Sigmoid colon (tissue), 6 donors: ENCODE measurements at regions not wholly inside any gene's neighbourhood (a gene's known extent, or its start where the extent isn't known, plus 50 kb on each side); places are given as distances from the start of the nearest gene placed in this dataset.

Source experiments
- DNase-seq: peaks from one replicate; pipeline ENCODE4 v3.0.0-alpha.2; 2019
- H3K27ac ChIP-seq, 4 donors: fragments of 200-600 bp; sonication (generic); one replicate each; pipeline ENCODE4 v1.5.1; 2016 to 2019; ENCODE audit warnings: mild to moderate bottlenecking in 1 of 4
- H3K27me3 ChIP-seq, 3 donors: fragments of 200-600 bp; sonication (generic); one replicate each; pipeline ENCODE4 v1.5.1; 2019; ENCODE audit warnings: mild to moderate bottlenecking in 1 of 3
- H3K36me3 ChIP-seq, 4 donors: fragments of 200-600 bp; sonication (generic); one replicate each; pipeline ENCODE4 v1.5.1; 2016 to 2019
- H3K4me1 ChIP-seq, 4 donors: fragments of 200-600 bp; sonication (generic); one replicate each; pipeline ENCODE4 v1.5.1; 2017 to 2019
- H3K4me3 ChIP-seq, 4 donors: fragments of 200-600 bp; sonication (generic); one replicate each; pipeline ENCODE4 v1.5.1; 2017 to 2019; ENCODE audit warnings: mild to moderate bottlenecking in 2 of 4, moderate library complexity in 1 of 4
- H3K9me3 ChIP-seq, 4 donors: fragments of 200-600 bp in 3 of 4; sonication (generic) in 3 of 4; one replicate each; pipeline versions ENCODE4 v1.5.1 to v1.6.1; 2013 to 2019
- CTCF ChIP-seq, 4 experiments: fragments of 450-650 bp in 3 of 4; fragments of 200-600 bp in 1 of 4; IDR thresholded peaks; one replicate each; pipeline ENCODE4 v1.5.1; 2016 to 2019; ENCODE audit warnings: antibody characterized with exemption in 4 of 4, mild to moderate bottlenecking in 3 of 4, moderate library complexity in 2 of 4
- EP300 ChIP-seq, 4 donors: sonication (generic); formaldehyde crosslinking; IDR thresholded peaks; one replicate each; pipeline ENCODE4 v1.6.1; 2017; ENCODE audit warnings: antibody characterized with exemption in 4 of 4
- POLR2A ChIP-seq, 2 donors: fragments of 450-650 bp; IDR thresholded peaks; one replicate each; pipeline ENCODE4 v1.6.1; 2016; ENCODE audit warnings: antibody characterized with exemption in 2 of 2, mild to moderate bottlenecking in 2 of 2, moderate library complexity in 2 of 2
- POLR2AphosphoS5 ChIP-seq, 4 donors: sonication (generic); formaldehyde crosslinking; IDR thresholded peaks; one replicate each; pipeline ENCODE4 v1.6.1; 2017; ENCODE audit warnings: antibody characterized with exemption in 4 of 4
- WGBS, 2 donors: extraction: QIAGEN DNeasy Blood & Tissue Kit; methylation state at CpG; one replicate each; pipeline ENCODE4 v1.1.7; 2013; 5-methylcytosine and 5-hydroxymethylcytosine counted together
- intact Hi-C: fragments of 100-400 bp; cut with DNase I; formaldehyde crosslinking; loops from one replicate; pipeline ENCODE4 v1.15.1; 2023
- donor health status: healthy with polysubstance abuse.
- donor health status: healthy.

DNA sequence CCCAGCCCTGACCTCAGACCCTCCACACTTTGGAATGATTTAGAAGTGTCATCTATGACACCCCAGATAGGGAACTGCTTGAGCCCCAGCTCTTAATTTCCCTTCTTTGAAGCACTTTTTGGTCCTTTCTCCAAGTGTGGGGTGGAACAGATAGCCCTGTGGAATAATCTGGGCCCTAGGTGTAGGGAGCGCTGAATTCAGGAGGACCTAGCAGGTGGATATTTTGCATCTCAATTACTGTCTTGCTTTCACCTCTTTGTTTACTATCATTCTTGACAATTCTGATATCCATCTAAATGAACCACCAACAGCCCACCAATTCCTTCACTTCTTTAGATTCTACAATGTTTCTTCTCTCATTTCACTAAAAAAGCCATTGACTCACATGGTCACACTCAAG is 850.4 kb downstream of the KCNJ2 start:
- no peak for DNase-seq
- no peak overlapping the region for H3K4me3 ChIP-seq
- H3K27ac ChIP-seq = no peak overlapping the region
- H3K9me3 ChIP-seq = no peaks in the 10 kb centered on the region
- intact Hi-C loops = no loop called here
- H3K4me1 ChIP-seq = no peaks in the 10 kb centered on the region
- WGBS, 2 donors = 97 to 100% methylated on average over 1 of the region's 1 CpG
- TF ChIP-seq EP300 (IDR thresholded peaks at IDR 0.05) = no peak
- no peak for TF ChIP-seq POLR2AphosphoS5 (IDR thresholded peaks at IDR 0.05)
- no peak for TF ChIP-seq POLR2A (IDR thresholded peaks at IDR 0.05)
- no peak for TF ChIP-seq CTCF (IDR thresholded peaks at IDR 0.05)
- no peaks in the 10 kb centered on the region for H3K27me3 ChIP-seq
- H3K36me3 ChIP-seq = no peaks in the 10 kb centered on the region

DNA sequence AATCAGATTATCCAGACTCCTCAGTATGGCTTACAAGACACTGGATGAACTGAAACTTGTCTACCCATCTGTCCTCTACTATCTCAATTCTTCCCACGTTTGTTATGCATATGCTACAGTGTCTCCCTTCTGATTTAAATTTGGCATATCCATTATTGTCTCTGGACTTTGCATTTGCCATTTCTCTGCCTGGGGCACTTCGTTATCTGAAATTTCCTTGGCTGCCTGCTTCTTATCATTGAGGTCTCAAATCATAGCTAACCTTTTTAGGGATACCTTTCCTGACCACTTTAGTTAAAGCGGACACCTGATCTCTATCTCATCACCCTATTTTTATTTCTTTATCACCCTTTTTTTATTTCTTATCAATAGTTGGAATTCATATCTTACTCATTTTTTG is 853.4 kb downstream of the KCNJ2 start:
- Histone ChIP-seq H3K27ac (no peak overlapping the region), H3K4me1 (no peaks in the 10 kb centered on the region), H3K27me3 (no peaks in the 10 kb centered on the region), H3K4me3 (no peak overlapping the region), H3K36me3 (no peaks in the 10 kb centered on the region), H3K9me3 (no peaks in the 10 kb centered on the region)
- TF ChIP-seq POLR2A (IDR thresholded peaks at IDR 0.05) (no peak), EP300 (IDR thresholded peaks at IDR 0.05) (no peak), POLR2AphosphoS5 (IDR thresholded peaks at IDR 0.05) (no peak), CTCF (IDR thresholded peaks at IDR 0.05) (no peak)
- DNase-seq = no peak
- 68 to 82% methylated on average over 3 of the region's 3 CpGs for WGBS, 2 donors
- intact Hi-C loops = no loop called here

DNA sequence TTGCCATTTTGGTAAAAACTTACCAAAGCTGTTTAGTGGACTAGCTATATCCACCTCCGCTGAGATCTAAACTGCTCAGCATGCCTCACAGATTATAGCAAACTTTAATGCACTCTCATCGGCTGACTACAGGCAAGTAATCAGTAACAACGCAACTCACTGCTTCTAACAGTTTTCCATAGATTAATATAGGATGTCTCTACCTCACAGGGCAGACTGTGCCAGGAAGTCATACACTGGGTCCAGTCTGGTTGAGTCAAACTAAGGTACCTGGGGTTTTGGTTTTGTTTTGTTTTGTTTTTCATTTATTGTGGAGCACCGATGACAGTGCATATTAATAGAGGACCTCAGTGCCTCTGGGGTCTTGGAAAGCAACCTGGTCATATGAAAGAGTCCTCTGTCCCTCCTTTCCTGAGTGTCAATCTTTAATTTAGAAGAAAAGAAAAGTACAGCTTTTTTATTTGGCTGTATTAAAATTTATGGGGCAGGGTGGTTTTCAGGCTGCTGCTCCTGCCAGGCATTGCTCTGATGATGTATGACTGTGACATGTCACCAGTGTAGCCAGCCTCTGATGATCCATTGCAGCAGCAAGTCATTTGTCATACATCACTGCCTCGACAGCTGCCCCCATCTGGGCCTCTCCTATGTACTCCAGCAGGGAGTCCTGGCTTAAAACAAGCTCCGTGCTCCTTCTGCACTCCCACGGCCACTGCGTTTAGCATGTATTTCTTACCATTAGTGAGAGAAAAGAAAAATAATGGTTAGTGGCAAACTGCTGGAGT is 854.1 kb downstream of the KCNJ2 start:
- Histone ChIP-seq H3K36me3 (no peaks in the 10 kb centered on the region), H3K4me1 (no peaks in the 10 kb centered on the region), H3K27me3 (no peaks in the 10 kb centered on the region), H3K9me3 (no peaks in the 10 kb centered on the region), H3K4me3 (no peak overlapping the region), H3K27ac (no peak overlapping the region)
- DNase-seq = no peak
- intact Hi-C loops = no loop called here
- TF ChIP-seq POLR2AphosphoS5 (IDR thresholded peaks at IDR 0.05) (no peak), EP300 (IDR thresholded peaks at IDR 0.05) (no peak), CTCF (IDR thresholded peaks at IDR 0.05) (no peak), POLR2A (IDR thresholded peaks at IDR 0.05) (no peak)
- 63 to 66% methylated on average over 8 of the region's 8 CpGs for WGBS, 2 donors

DNA sequence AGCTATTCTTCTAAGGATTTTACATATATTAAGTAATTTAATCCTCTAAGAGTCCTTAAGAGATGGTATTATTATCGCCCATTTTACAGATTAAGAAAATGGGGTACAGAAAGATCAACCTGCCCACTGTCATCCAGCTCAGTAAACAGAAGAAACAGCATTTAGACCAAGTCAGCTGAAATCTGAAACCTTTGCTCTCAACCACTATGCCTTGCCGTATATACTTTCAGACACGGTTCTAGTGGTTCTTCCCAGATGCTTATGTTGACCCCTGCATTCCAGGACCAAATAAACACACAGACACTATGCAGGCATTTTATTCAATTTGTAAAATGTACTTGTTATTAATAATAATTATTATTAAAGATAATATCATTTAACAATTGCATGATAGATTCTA is 854.8 kb downstream of the KCNJ2 start:
- no peaks in the 10 kb centered on the region for H3K4me1 ChIP-seq
- TF ChIP-seq POLR2A (IDR thresholded peaks at IDR 0.05) (no peak), CTCF (IDR thresholded peaks at IDR 0.05) (no peak), EP300 (IDR thresholded peaks at IDR 0.05) (no peak), POLR2AphosphoS5 (IDR thresholded peaks at IDR 0.05) (no peak)
- no peaks in the 10 kb centered on the region for H3K27me3 ChIP-seq
- 63 to 73% methylated on average over 3 of the region's 3 CpGs for WGBS, 2 donors
- no peak overlapping the region for H3K4me3 ChIP-seq
- H3K36me3 ChIP-seq = no peaks in the 10 kb centered on the region
- no peak overlapping the region for H3K27ac ChIP-seq
- no peak for DNase-seq
- H3K9me3 ChIP-seq = no peaks in the 10 kb centered on the region
- intact Hi-C loops = no loop called here

GRCh38 chr17:71024969-71025368 is 855.6 kb downstream of the KCNJ2 start:
- no peaks in the 10 kb centered on the region for H3K9me3 ChIP-seq
- H3K4me3 ChIP-seq = no peak overlapping the region
- H3K27ac ChIP-seq = no peak overlapping the region
- WGBS, 2 donors = 64 to 75% methylated on average over 2 of the region's 2 CpGs
- intact Hi-C loops = no loop called here
- DNase-seq = no peak
- H3K27me3 ChIP-seq = no peaks in the 10 kb centered on the region
- TF ChIP-seq EP300 (IDR thresholded peaks at IDR 0.05) (no peak), CTCF (IDR thresholded peaks at IDR 0.05) (no peak), POLR2A (IDR thresholded peaks at IDR 0.05) (no peak), POLR2AphosphoS5 (IDR thresholded peaks at IDR 0.05) (no peak)
- no peaks in the 10 kb centered on the region for H3K4me1 ChIP-seq
- no peaks in the 10 kb centered on the region for H3K36me3 ChIP-seq
